Keratinocyte (primary cell): ENCODE measurements at regions not wholly inside any gene's neighbourhood (a gene's known extent, or its start where the extent isn't known, plus 50 kb on each side); places are given as distances from the start of the nearest gene placed in this dataset.

Experiments
- DNase-seq: peaks from one replicate; pipeline ENCODE4 v3.0.0-alpha.2; 2011; ENCODE audit warnings: low read depth, missing footprints, low spot score
- FAIRE-seq: peaks from 2 replicates; lab custom pipeline; 2011; peaks lifted over from hg19 to GRCh38; lab: Jason Lieb, UNC
- H2AFZ ChIP-seq: 2 replicates; pipeline ENCODE4 v1.6.0; 2012; ENCODE audit warnings: low read length, control low read depth, inconsistent platforms; ENCODE audit not compliant: control insufficient read depth
- H3K27ac ChIP-seq: 2 replicates; pipeline ENCODE4 v1.5.1; 2011; ENCODE audit warnings: low read length; ENCODE audit not compliant: control insufficient read depth, insufficient read depth
- H3K27me3 ChIP-seq: 3 replicates; pipeline ENCODE4 v1.6.0; 2011; ENCODE audit warnings: low read length; ENCODE audit not compliant: control insufficient read depth, insufficient read depth; ENCODE audit errors: extremely low read depth
- H3K36me3 ChIP-seq, 2 experiments: 2 replicates in 1 of 2; 3 replicates in 1 of 2; pipeline ENCODE4 v1.5.1; 2011; ENCODE audit warnings: low read length in 2 of 2, mild to moderate bottlenecking in 1 of 2; ENCODE audit not compliant: control insufficient read depth in 2 of 2, insufficient read depth in 2 of 2; ENCODE audit errors: extremely low read depth in 1 of 2
- H3K4me1 ChIP-seq: 3 replicates; pipeline ENCODE4 v1.5.1; 2011; ENCODE audit warnings: low read length; ENCODE audit not compliant: control insufficient read depth, insufficient read depth; ENCODE audit errors: extremely low read depth
- H3K4me2 ChIP-seq: 3 replicates; pipeline ENCODE4 v1.6.0; 2011; ENCODE audit warnings: low read depth, low read length; ENCODE audit not compliant: control insufficient read depth, insufficient read depth; ENCODE audit errors: extremely low read depth
- H3K4me3 ChIP-seq, 3 experiments: fragments of 200-600 bp in 1 of 3; sonication (generic) in 1 of 3; 2 replicates in 2 of 3; 3 replicates in 1 of 3; pipeline ENCODE4 v1.5.1; 2011 to 2016; ENCODE audit warnings: low read length in 3 of 3, mild to moderate bottlenecking in 3 of 3, control low read depth in 2 of 3, inconsistent platforms in 1 of 3, low read depth in 1 of 3, mixed read lengths in 1 of 3, mixed run types in 1 of 3, moderate library complexity in 1 of 3; ENCODE audit not compliant: control insufficient read depth in 2 of 3, insufficient read depth in 2 of 3; ENCODE audit errors: extremely low read depth in 1 of 3
- H3K79me2 ChIP-seq: 2 replicates; pipeline ENCODE4 v1.6.0; 2012; ENCODE audit warnings: low read length; ENCODE audit not compliant: control insufficient read depth, insufficient read depth
- H3K9ac ChIP-seq: 3 replicates; pipeline ENCODE4 v1.6.0; 2011; ENCODE audit warnings: low read length; ENCODE audit not compliant: control insufficient read depth, insufficient read depth; ENCODE audit errors: extremely low read depth
- H3K9me1 ChIP-seq: 3 replicates; pipeline ENCODE4 v1.6.0; 2011; ENCODE audit warnings: low read length; ENCODE audit not compliant: control insufficient read depth, insufficient read depth; ENCODE audit errors: extremely low read depth
- H3K9me3 ChIP-seq: 2 replicates; pipeline ENCODE4 v1.5.1; 2012; ENCODE audit warnings: low read depth, low read length; ENCODE audit not compliant: control insufficient read depth
- H4K20me1 ChIP-seq: 3 replicates; pipeline ENCODE4 v1.6.0; 2011; ENCODE audit warnings: low read length; ENCODE audit not compliant: control insufficient read depth, insufficient read depth; ENCODE audit errors: extremely low read depth
- CTCF ChIP-seq, 3 experiments: IDR thresholded peaks in 1 of 3; conservative IDR thresholded peaks in 1 of 3; optimal IDR thresholded peaks in 1 of 3; 2 replicates in 2 of 3; 3 replicates in 1 of 3; pipeline versions ENCODE3 to v1.5.1; 2011; ENCODE audit warnings: low read length in 3 of 3, mild to moderate bottlenecking in 3 of 3, moderate library complexity in 2 of 3, control low read depth in 1 of 3, inconsistent platforms in 1 of 3; ENCODE audit not compliant: insufficient read depth in 2 of 3; ENCODE audit errors: extremely low read depth in 1 of 3
- EZH2 ChIP-seq: IDR thresholded peaks from one replicate; pipeline ENCODE4 v1.6.1; 2012; ENCODE audit warnings: inconsistent platforms, mild to moderate bottlenecking, low read length, moderate library complexity
- dilution Hi-C: fragments of 300-500 bp; cut with MboI; formaldehyde crosslinking; loops from one replicate; pipeline ENCODE4 v1.7.0; 2020; ENCODE audit warnings: low sequenced_read_pairs; ENCODE audit not compliant: extremely low pct_ligation_motif_present

DNA sequence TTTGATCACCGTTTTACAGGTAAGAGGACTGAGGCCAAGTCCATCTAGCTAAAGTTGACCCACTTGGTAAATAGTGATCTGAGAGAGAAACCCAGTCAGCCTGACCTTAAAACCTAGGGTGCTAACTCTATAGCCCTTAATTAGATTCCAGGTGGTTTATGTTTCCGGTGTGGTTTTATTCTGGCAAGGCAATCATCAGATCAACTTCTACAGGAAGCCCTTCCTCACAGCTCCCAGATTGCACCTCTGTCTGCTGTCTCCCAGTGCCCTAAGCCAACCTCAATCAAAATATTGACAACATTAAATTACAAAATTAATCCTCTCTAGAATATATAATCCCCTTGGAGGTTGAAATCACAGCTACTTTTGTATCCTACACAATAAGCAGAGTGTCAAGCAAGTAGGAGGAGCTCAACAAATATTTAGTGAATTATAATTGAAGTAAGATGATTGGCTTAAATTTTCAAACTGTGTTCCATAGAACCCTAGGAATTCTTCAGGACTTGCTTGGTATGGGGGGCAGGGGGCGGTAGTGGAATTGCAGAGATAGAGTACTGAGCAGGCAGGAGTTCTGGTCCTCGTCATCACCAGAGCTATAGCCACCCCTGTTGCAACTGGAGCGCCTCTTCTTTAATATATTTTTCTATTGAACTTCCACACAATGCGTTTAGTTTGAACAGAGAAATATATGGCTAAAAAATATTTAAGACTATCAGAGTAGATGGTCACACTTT lies 692.8 kb upstream of the LRRN3 start:
- H4K20me1 ChIP-seq: no peaks in the 10 kb centered on the region
- H3K4me1 ChIP-seq: no peaks in the 10 kb centered on the region
- no peak overlapping the region for H3K4me2 ChIP-seq
- H3K27me3 ChIP-seq: no peaks in the 10 kb centered on the region
- H3K9me1 ChIP-seq: no peaks in the 10 kb centered on the region
- no peaks in the 10 kb centered on the region for H3K36me3 ChIP-seq
- DNase-seq (no peak), FAIRE-seq (no peak)
- H3K79me2 ChIP-seq: no peaks in the 10 kb centered on the region
- dilution Hi-C loops: no loop called here
- H2AFZ ChIP-seq: no peak overlapping the region
- no peak overlapping the region for H3K27ac ChIP-seq
- no peaks in the 10 kb centered on the region for H3K9me3 ChIP-seq
- no peak overlapping the region for H3K4me3 ChIP-seq
- no peak overlapping the region for H3K9ac ChIP-seq
- no peak for TF ChIP-seq EZH2
- no peak for TF ChIP-seq CTCF (optimal IDR thresholded peaks at IDR 0.05 in 1 of 3, IDR thresholded peaks at IDR 0.05 in 1 of 3, conservative IDR thresholded peaks at IDR 0.05 in 1 of 3; ENCODE audit: extremely low read depth in 1 of 3, insufficient read depth in 2 of 3, low read length in 3 of 3)

GRCh38 chr7:110399421-110399820 lies 691.5 kb upstream of the LRRN3 start:
- dilution Hi-C loops: no loop called here
- H3K9me1 ChIP-seq: no peaks in the 10 kb centered on the region
- DNase-seq: no peak

More at GRCh38 chr7:110399421-110399820, 691.5 kb upstream of the LRRN3 start:
- Histone ChIP-seq H4K20me1 (no peaks in the 10 kb centered on the region), H2AFZ (no peak overlapping the region), H3K36me3 (no peaks in the 10 kb centered on the region), H3K9me3 (no peaks in the 10 kb centered on the region), H3K4me3 (no peak overlapping the region), H3K4me1 (no peaks in the 10 kb centered on the region), H3K9ac (no peak overlapping the region), H3K79me2 (no peaks in the 10 kb centered on the region), H3K27ac (no peak overlapping the region), H3K27me3 (no peaks in the 10 kb centered on the region), H3K4me2 (no peak overlapping the region)
- TF ChIP-seq EZH2: no peak
- TF ChIP-seq CTCF (optimal IDR thresholded peaks at IDR 0.05 in 1 of 3, IDR thresholded peaks at IDR 0.05 in 1 of 3, conservative IDR thresholded peaks at IDR 0.05 in 1 of 3; ENCODE audit: extremely low read depth in 1 of 3, insufficient read depth in 2 of 3, low read length in 3 of 3): no peak
- FAIRE-seq: no peak
